ENCODE measurements at regions not wholly inside any gene's neighbourhood (a gene's known extent, or its start where the extent isn't known, plus 50 kb on each side); places are given as distances from the start of the nearest gene placed in this dataset.

DNA sequence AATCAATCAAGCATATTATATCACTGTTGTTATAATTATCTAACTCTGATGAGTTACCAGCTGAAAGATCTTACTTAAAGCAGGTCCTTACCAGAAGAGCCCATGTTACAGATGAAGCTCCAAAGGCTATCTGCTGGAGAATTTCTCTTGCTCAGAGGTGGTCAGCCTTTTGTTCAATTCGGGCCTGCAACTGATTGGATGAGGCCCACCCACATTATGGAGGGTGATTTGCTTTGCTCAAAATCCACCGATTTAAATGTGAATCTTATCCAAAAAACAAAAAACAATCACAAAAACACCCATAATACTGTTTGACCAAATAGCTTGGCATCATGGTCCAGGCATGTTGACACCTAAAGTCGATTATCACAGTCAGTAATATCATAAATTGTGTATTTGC lies 348.6 kb upstream of the ANO3 start:
- TF ChIP-seq, protein P1, sequence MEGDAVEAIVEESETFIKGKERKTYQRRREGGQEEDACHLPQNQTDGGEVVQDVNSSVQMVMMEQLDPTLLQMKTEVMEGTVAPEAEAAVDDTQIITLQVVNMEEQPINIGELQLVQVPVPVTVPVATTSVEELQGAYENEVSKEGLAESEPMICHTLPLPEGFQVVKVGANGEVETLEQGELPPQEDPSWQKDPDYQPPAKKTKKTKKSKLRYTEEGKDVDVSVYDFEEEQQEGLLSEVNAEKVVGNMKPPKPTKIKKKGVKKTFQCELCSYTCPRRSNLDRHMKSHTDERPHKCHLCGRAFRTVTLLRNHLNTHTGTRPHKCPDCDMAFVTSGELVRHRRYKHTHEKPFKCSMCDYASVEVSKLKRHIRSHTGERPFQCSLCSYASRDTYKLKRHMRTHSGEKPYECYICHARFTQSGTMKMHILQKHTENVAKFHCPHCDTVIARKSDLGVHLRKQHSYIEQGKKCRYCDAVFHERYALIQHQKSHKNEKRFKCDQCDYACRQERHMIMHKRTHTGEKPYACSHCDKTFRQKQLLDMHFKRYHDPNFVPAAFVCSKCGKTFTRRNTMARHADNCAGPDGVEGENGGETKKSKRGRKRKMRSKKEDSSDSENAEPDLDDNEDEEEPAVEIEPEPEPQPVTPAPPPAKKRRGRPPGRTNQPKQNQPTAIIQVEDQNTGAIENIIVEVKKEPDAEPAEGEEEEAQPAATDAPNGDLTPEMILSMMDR (IDR thresholded peaks at IDR 0.05), result no peak
- no peak for TF ChIP-seq POLR2A (IDR thresholded peaks at IDR 0.05)
